ENCODE measurements at regions not wholly inside any gene's neighbourhood (a gene's known extent, or its start where the extent isn't known, plus 50 kb on each side); places are given as distances from the start of the nearest gene placed in this dataset.

GRCh38 chr4:43251841-43252240 lies 359.3 kb downstream of the GRXCR1 start:
- SMC1A ChIA-PET (ENCODE audit: uncharacterized antibody, unreplicated experiment): interaction anchor here (0.6 to 1.2 kb wide), 2 partner anchors 31 to 334 kb away, joined by 3 read pairs; no protein-coding TSS in a partner anchor
- WGBS (ENCODE audit: insufficient coverage, insufficient replicate concordance, low lambda C conversion rate, missing lambda C conversion rate): 25% methylated on average over 2 of the region's 2 CpGs
- DNase-seq (ENCODE audit: low read depth, low spot score): no peak

More at GRCh38 chr4:43251841-43252240, 359.3 kb downstream of the GRXCR1 start:
- no TSS peak for BruUV-seq (replicated peaks)
- in situ Hi-C loops (cut with MboI) (no loop called here), intact Hi-C loops (cut with micrococcal nuclease; ENCODE audit: unreplicated experiment) (no loop called here)
- Histone ChIP-seq H3K9me3 (replicated peaks; ENCODE audit: control insufficient read depth, insufficient read depth, low read length) (no peaks in the 10 kb centered on the region; the same call in 2 of the 3 replicates), H3K4me1 (ENCODE audit: control insufficient read depth, insufficient read depth, low read length) (no peaks in the 10 kb centered on the region), H4K20me1 (ENCODE audit: control insufficient read depth, insufficient read depth) (no peaks in the 10 kb centered on the region), H3K79me2 (ENCODE audit: control insufficient read depth, insufficient read depth, low read length) (no peaks in the 10 kb centered on the region), H3K9ac (ENCODE audit: control insufficient read depth, insufficient read depth, low read length) (no peak overlapping the region), H3K36me3 (ENCODE audit: control insufficient read depth in 2 of 2, insufficient read depth in 2 of 2, low read length in 1 of 2) (no peaks in the 10 kb centered on the region), H3K27me3 (replicated peaks in 1 of 2; ENCODE audit: control insufficient read depth in 2 of 2, insufficient read depth in 2 of 2, low read length in 1 of 2) (no peaks in the 10 kb centered on the region), H3K27ac (ENCODE audit: control insufficient read depth, insufficient read depth) (no peak overlapping the region), H2AFZ (ENCODE audit: control insufficient read depth, low read depth, low read length) (no peak overlapping the region), H3K4me2 (ENCODE audit: control insufficient read depth, insufficient read depth) (no peak overlapping the region), H3K4me3 (no peak overlapping the region)
- ATAC-seq (peak; percentile 59), FAIRE-seq (no peak)
- RAD21 ChIA-PET (ENCODE audit: unreplicated experiment): interaction anchor here (1.4 kb wide), 1 partner anchor 136 kb away, joined by 3 read pairs; no protein-coding TSS in a partner anchor
- POLR2A ChIA-PET: no interaction called here
- CTCF ChIA-PET: interaction anchor here (1.1 kb wide), 1 partner anchor 121 kb away, joined by 3 read pairs; no protein-coding TSS in a partner anchor
- TF ChIP-seq, protein P1, sequence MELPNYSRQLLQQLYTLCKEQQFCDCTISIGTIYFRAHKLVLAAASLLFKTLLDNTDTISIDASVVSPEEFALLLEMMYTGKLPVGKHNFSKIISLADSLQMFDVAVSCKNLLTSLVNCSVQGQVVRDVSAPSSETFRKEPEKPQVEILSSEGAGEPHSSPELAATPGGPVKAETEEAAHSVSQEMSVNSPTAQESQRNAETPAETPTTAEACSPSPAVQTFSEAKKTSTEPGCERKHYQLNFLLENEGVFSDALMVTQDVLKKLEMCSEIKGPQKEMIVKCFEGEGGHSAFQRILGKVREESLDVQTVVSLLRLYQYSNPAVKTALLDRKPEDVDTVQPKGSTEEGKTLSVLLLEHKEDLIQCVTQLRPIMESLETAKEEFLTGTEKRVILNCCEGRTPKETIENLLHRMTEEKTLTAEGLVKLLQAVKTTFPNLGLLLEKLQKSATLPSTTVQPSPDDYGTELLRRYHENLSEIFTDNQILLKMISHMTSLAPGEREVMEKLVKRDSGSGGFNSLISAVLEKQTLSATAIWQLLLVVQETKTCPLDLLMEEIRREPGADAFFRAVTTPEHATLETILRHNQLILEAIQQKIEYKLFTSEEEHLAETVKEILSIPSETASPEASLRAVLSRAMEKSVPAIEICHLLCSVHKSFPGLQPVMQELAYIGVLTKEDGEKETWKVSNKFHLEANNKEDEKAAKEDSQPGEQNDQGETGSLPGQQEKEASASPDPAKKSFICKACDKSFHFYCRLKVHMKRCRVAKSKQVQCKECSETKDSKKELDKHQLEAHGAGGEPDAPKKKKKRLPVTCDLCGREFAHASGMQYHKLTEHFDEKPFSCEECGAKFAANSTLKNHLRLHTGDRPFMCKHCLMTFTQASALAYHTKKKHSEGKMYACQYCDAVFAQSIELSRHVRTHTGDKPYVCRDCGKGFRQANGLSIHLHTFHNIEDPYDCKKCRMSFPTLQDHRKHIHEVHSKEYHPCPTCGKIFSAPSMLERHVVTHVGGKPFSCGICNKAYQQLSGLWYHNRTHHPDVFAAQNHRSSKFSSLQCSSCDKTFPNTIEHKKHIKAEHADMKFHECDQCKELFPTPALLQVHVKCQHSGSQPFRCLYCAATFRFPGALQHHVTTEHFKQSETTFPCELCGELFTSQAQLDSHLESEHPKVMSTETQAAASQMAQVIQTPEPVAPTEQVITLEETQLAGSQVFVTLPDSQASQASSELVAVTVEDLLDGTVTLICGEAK (IDR thresholded peaks at IDR 0.05; ENCODE audit: borderline replicate concordance): 0 out of 2 replicates have a peak, but pooled peaks have one; percentile 43
- TF ChIP-seq RELA (IDR thresholded peaks at IDR 0.05; ENCODE audit: borderline replicate concordance, partially characterized antibody) (no peak), NFYB (IDR thresholded peaks at IDR 0.05; ENCODE audit: insufficient read depth, low read depth, low read length) (no peak)

All from GM12878 (cell line).